ENCODE measurements at regions not wholly inside any gene's neighbourhood (a gene's known extent, or its start where the extent isn't known, plus 50 kb on each side); places are given as distances from the start of the nearest gene placed in this dataset.
"Not testable (repeated sequence)": the region's sequence is repeated elsewhere in the genome, so short reads cannot be mapped to it uniquely, and the experiment has no call there.

GRCh38 chr2:132272713-132273112 is 111.0 kb upstream of the ANKRD30BL start:
- no peak for DNase-seq (ENCODE audit: low read depth in 2 of 2)

GRCh38 chr2:132273585-132273984 is 111.8 kb upstream of the ANKRD30BL start:
- DNase-seq (ENCODE audit: low read depth in 2 of 2): not testable (repeated sequence)

GRCh38 chr2:132274000-132274399 is 112.2 kb upstream of the ANKRD30BL start:
- DNase-seq (ENCODE audit: low read depth in 2 of 2): no peak

- no peak for DNase-seq (ENCODE audit: low read depth in 2 of 2)
Measured at GRCh38 chr2:132275396-132275795, 113.6 kb upstream of the ANKRD30BL start.

- no peak for DNase-seq (ENCODE audit: low read depth in 2 of 2)
Measured at GRCh38 chr2:132276571-132276981, 114.8 kb upstream of the ANKRD30BL start.

- DNase-seq (ENCODE audit: low read depth in 2 of 2): no peak
Measured at GRCh38 chr2:132278267-132278666, 116.5 kb upstream of the ANKRD30BL start.

- DNase-seq (ENCODE audit: low read depth in 2 of 2): no peak
Measured at GRCh38 chr2:132279344-132279743, 117.6 kb upstream of the ANKRD30BL start.

GRCh38 chr2:132279930-132280615 is 118.3 kb upstream of the ANKRD30BL start:
- no peak for DNase-seq (ENCODE audit: low read depth in 2 of 2)

- no peak for DNase-seq (ENCODE audit: low read depth in 2 of 2)
Measured at GRCh38 chr2:132280912-132281311, 119.2 kb upstream of the ANKRD30BL start.

GRCh38 chr2:132282104-132282503 is 120.4 kb upstream of the ANKRD30BL start:
- not testable (repeated sequence) for DNase-seq (ENCODE audit: low read depth in 2 of 2)

- DNase-seq (ENCODE audit: low read depth in 2 of 2): no peak
Measured at GRCh38 chr2:132282911-132283310, 121.2 kb upstream of the ANKRD30BL start.

- DNase-seq (ENCODE audit: low read depth in 2 of 2): not testable (repeated sequence)
Measured at GRCh38 chr2:132286289-132286911, 124.6 kb upstream of the ANKRD30BL start.

GRCh38 chr2:132287910-132288309 is 126.2 kb upstream of the ANKRD30BL start:
- not testable (repeated sequence) for DNase-seq (ENCODE audit: low read depth in 2 of 2)

- not testable (repeated sequence) for DNase-seq (ENCODE audit: low read depth in 2 of 2)
Measured at GRCh38 chr2:132289138-132289537, 127.4 kb upstream of the ANKRD30BL start.

- not testable (repeated sequence) for DNase-seq (ENCODE audit: low read depth in 2 of 2)
Measured at GRCh38 chr2:132289812-132290211, 126.8 kb upstream of the GPR39 start.

- not testable (repeated sequence) for DNase-seq (ENCODE audit: low read depth in 2 of 2)
Measured at GRCh38 chr2:132300592-132301378, 115.8 kb upstream of the GPR39 start.

GRCh38 chr2:132304661-132305380 is 111.8 kb upstream of the GPR39 start:
- DNase-seq (ENCODE audit: low read depth in 2 of 2): not testable (repeated sequence)

- DNase-seq (ENCODE audit: low read depth in 2 of 2): not testable (repeated sequence)
Measured at GRCh38 chr2:132307613-132308198, 108.9 kb upstream of the GPR39 start.

GRCh38 chr2:132309203-132309602 is 107.4 kb upstream of the GPR39 start:
- DNase-seq (ENCODE audit: low read depth in 2 of 2): not testable (repeated sequence)

- not testable (repeated sequence) for DNase-seq (ENCODE audit: low read depth in 2 of 2)
Measured at GRCh38 chr2:132315546-132315945, 101.1 kb upstream of the GPR39 start.

- DNase-seq (ENCODE audit: low read depth in 2 of 2): not testable (repeated sequence)
Measured at GRCh38 chr2:132317026-132317680, 99.5 kb upstream of the GPR39 start.
